K562 (cell line): ENCODE measurements at regions not wholly inside any gene's neighbourhood (a gene's known extent, or its start where the extent isn't known, plus 50 kb on each side); places are given as distances from the start of the nearest gene placed in this dataset.

Source experiments
- ATAC-seq: fragments of 200-7000 bp; cut with Tn5 transposase; 3 replicates; pipeline ENCODE4 v1.9.1; 2020; ENCODE audit warnings: moderate library complexity
- BruUV-seq: library from RNA; stranded (reverse); fragments of 400-500 nt; replicated peaks from 2 replicates; lab custom pipeline; 2021; lab: Mats Ljungman, UMichigan
- CTCF ChIA-PET: fragments of 300-600 bp; formaldehyde crosslinking; extraction: SDS; loops from one replicate; lab custom pipeline; 2021; ENCODE audit warnings: low intra/inter-chr PET ratio; lab: Yijun Ruan, JAX
- POLR2A ChIA-PET: fragments of 300-600, 350-650 bp; sonication (Branson Sonifier 250); formaldehyde crosslinking; extraction: SDS; loops from one replicate; lab custom pipeline; 2021; ENCODE audit warnings: antibody characterized with exemption, inconsistent platforms; lab: Yijun Ruan, JAX
- DNase-seq, 4 experiments: peaks; one replicate each; pipeline versions ENCODE4 v3.0.0 to v3.0.0-alpha.2; 2011 to 2018; ENCODE audit warnings: low spot score in 3 of 4, mixed read lengths in 3 of 4; ENCODE audit errors: extremely low read depth in 1 of 4
- FAIRE-seq: peaks from 2 replicates; lab custom pipeline; 2011; peaks lifted over from hg19 to GRCh38; lab: Jason Lieb, UNC
- H2AFZ ChIP-seq: 2 replicates; pipeline ENCODE4 v1.6.0; 2011; ENCODE audit warnings: low read depth, low read length, control low read depth, inconsistent platforms
- H3K27ac ChIP-seq: fragments of 200-600 bp; 3 replicates; pipeline ENCODE4 v1.8.0; 2011; ENCODE audit warnings: low read depth, mild to moderate bottlenecking, control low read depth, inconsistent platforms, low read length, moderate library complexity, mixed read lengths; ENCODE audit errors: extremely low read depth
- H3K27me3 ChIP-seq, 2 experiments: fragments of 300-600 bp in 1 of 2; 2 replicates in 1 of 2; 3 replicates in 1 of 2; pipeline versions ENCODE4 v1.6.0 to v1.8.0; 2011; ENCODE audit warnings: inconsistent platforms in 2 of 2, low read length in 2 of 2, mild to moderate bottlenecking in 1 of 2, mixed read lengths in 1 of 2, moderate library complexity in 1 of 2; ENCODE audit not compliant: control insufficient read depth in 2 of 2, insufficient read depth in 2 of 2
- H3K36me3 ChIP-seq: fragments of 300-600 bp; 3 replicates; pipeline ENCODE4 v1.8.0; 2011; ENCODE audit warnings: mild to moderate bottlenecking, low read length, inconsistent platforms; ENCODE audit not compliant: control insufficient read depth, insufficient read depth
- H3K4me1 ChIP-seq, 2 experiments: fragments of 200-600 bp in 1 of 2; replicated peaks in 1 of 2; 2 replicates in 1 of 2; 3 replicates in 1 of 2; pipeline versions ENCODE4 v1.5.1 to v1.8.0; 2011; ENCODE audit warnings: inconsistent platforms in 2 of 2, low read length in 2 of 2, mild to moderate bottlenecking in 1 of 2, mixed read lengths in 1 of 2, moderate library complexity in 1 of 2; ENCODE audit not compliant: control insufficient read depth in 2 of 2, insufficient read depth in 2 of 2
- H3K4me2 ChIP-seq: 2 replicates; pipeline ENCODE4 v1.6.1; 2011; ENCODE audit warnings: low read length, control low read depth, inconsistent platforms, mixed read lengths; ENCODE audit not compliant: insufficient read depth
- H3K4me3 ChIP-seq: fragments of 200-600 bp; sonication (generic), shearing (Covaris generic); 2 replicates; pipeline ENCODE4 v1.5.1; 2016; ENCODE audit warnings: control low read depth, inconsistent platforms
- H3K79me2 ChIP-seq: fragments of 200-600 bp; 3 replicates; pipeline ENCODE4 v1.8.0; 2011; ENCODE audit warnings: low read length, inconsistent platforms; ENCODE audit not compliant: control insufficient read depth, insufficient read depth
- H3K9ac ChIP-seq, 2 experiments: 2 replicates each; pipeline versions ENCODE4 v1.6.0 to v1.6.1; 2011; ENCODE audit warnings: low read depth in 2 of 2, low read length in 2 of 2, control low read depth in 1 of 2, inconsistent platforms in 1 of 2, mild to moderate bottlenecking in 1 of 2, mixed read lengths in 1 of 2; ENCODE audit not compliant: insufficient read depth in 1 of 2
- H3K9me1 ChIP-seq: one replicate; pipeline ENCODE4 v1.6.0; 2011; ENCODE audit warnings: inconsistent platforms, mild to moderate bottlenecking, low read length, moderate library complexity; ENCODE audit not compliant: control insufficient read depth, insufficient read depth
- H3K9me3 ChIP-seq: replicated peaks from 2 replicates; pipeline ENCODE4 v1.5.1; 2011; ENCODE audit warnings: low read depth, low read length, inconsistent platforms; ENCODE audit not compliant: control insufficient read depth, insufficient read depth
- H4K20me1 ChIP-seq: replicated peaks from 2 replicates; pipeline ENCODE4 v1.6.1; 2011; ENCODE audit warnings: low read length, inconsistent platforms, mixed read lengths; ENCODE audit not compliant: control insufficient read depth, insufficient read depth
- ARHGAP35 ChIP-seq: fragments of 450-650 bp; IDR thresholded peaks from 2 replicates; pipeline ENCODE4 v1.6.1; 2018; ENCODE audit not compliant: partially characterized antibody
- BDP1 ChIP-seq: IDR thresholded peaks from 3 replicates; pipeline ENCODE4 v1.6.1; 2011; ENCODE audit not compliant: insufficient read length, insufficient read depth
- CSDE1 ChIP-seq, 2 experiments: fragments of 450-650 bp; IDR thresholded peaks; 2 replicates each; pipeline ENCODE4 v1.6.1; 2016; ENCODE audit warnings: mild to moderate bottlenecking in 1 of 2
- KAT8 ChIP-seq: fragments of 450-650 bp; IDR thresholded peaks from 2 replicates; pipeline ENCODE4 v1.6.1; 2016; ENCODE audit warnings: low read depth, mild to moderate bottlenecking
- MBD2 ChIP-seq: sonication (generic); IDR thresholded peaks from 2 replicates; pipeline ENCODE4 v1.6.1; 2016; ENCODE audit warnings: low read depth, borderline replicate concordance
- NR2C2 ChIP-seq, 2 experiments: fragments of 200-800 bp in 1 of 2; sonication (Bioruptor generic) in 1 of 2; sonication (generic) in 1 of 2; formaldehyde crosslinking in 1 of 2; IDR thresholded peaks; 2 replicates each; pipeline versions ENCODE4 v1.6.1 to v1.8.0; 2016 to 2022; ENCODE audit warnings: mild to moderate bottlenecking in 1 of 2, missing compliant biosample characterization in 1 of 2, missing genetic modification characterization in 1 of 2, missing genetic modification reagents in 1 of 2
- NRF1 ChIP-seq, 2 experiments: fragments of 450-650 bp; IDR thresholded peaks in 1 of 2; conservative IDR thresholded peaks in 1 of 2; 2 replicates each; pipeline ENCODE4 v1.6.1; 2014; ENCODE audit warnings: mild to moderate bottlenecking in 2 of 2
- PHB ChIP-seq: fragments of 250-450 bp; sonication (Bioruptor Pico); IDR thresholded peaks from 2 replicates; pipeline ENCODE4 v1.5.0; 2021
- SIRT6 ChIP-seq: IDR thresholded peaks from one replicate; pipeline ENCODE4 v1.6.1; 2012; ENCODE audit warnings: low read depth, mild to moderate bottlenecking, control low read depth, inconsistent platforms, low read length, moderate library complexity
- SMARCC2 ChIP-seq: fragments of 450-650 bp; IDR thresholded peaks from 2 replicates; pipeline ENCODE4 v1.6.1; 2017; ENCODE audit warnings: antibody characterized with exemption, moderate library complexity, mild to moderate bottlenecking, low read depth
- SMC3 ChIP-seq: conservative IDR thresholded peaks from 2 replicates; pipeline ENCODE4 v1.6.1; 2011; ENCODE audit warnings: low read depth, low read length, improper control_type of control experiment; ENCODE audit not compliant: insufficient read depth
- TFAM ChIP-seq: fragments of 250-450 bp; sonication (Bioruptor Pico); conservative IDR thresholded peaks from 2 replicates; pipeline ENCODE4 v1.5.0; 2021; ENCODE audit warnings: mild to moderate bottlenecking, moderate library complexity
- ZNF76 ChIP-seq: fragments of 250-450 bp; sonication (Bioruptor Pico); IDR thresholded peaks from 2 replicates; pipeline ENCODE4 v1.4.0; 2020; ENCODE audit warnings: mild to moderate bottlenecking, moderate library complexity, borderline replicate concordance
- ZNF764 ChIP-seq: fragments of 250-450 bp; sonication (Bioruptor Pico); IDR thresholded peaks from 2 replicates; pipeline ENCODE4 v1.4.0; 2020; ENCODE audit warnings: low read depth, mild to moderate bottlenecking, moderate library complexity
- WGBS: fragments of 100-300 bp; shearing (Covaris generic); methylation state at CpG from one replicate; pipeline ENCODE4 v1.1.6; 2016; ENCODE audit warnings: low coverage, mixed read lengths; ENCODE audit not compliant: insufficient coverage; ENCODE audit errors: missing lambda C conversion rate; 5-methylcytosine and 5-hydroxymethylcytosine counted together
- in situ Hi-C: fragments of 300-500 bp; cut with MboI; formaldehyde crosslinking; loops from 4 replicates; pipeline ENCODE4 v1.15.0; 2018; ENCODE audit warnings: inconsistent platforms, mixed read lengths
- intact Hi-C: fragments of 100-400 bp; cut with micrococcal nuclease; formaldehyde crosslinking; loops from 2 replicates; pipeline ENCODE4 v1.14.2; 2022

GRCh38 chr5:152824316-152824715, 419.2 kb upstream of the NMUR2 start:
- ChIA-PET CTCF (no interaction called here), POLR2A (no interaction called here)
- Histone ChIP-seq H3K79me2 (no peaks in the 10 kb centered on the region), H2AFZ (no peak overlapping the region), H3K9ac (no peak overlapping the region), H3K4me1 (no peaks in the 10 kb centered on the region), H3K27me3 (no peaks in the 10 kb centered on the region), H3K9me1 (no peaks in the 10 kb centered on the region), H3K4me2 (no peak overlapping the region), H3K27ac (no peak overlapping the region), H3K36me3 (no peaks in the 10 kb centered on the region), H3K9me3 (no peaks in the 10 kb centered on the region), H3K4me3 (no peak overlapping the region), H4K20me1 (no peaks in the 10 kb centered on the region)
- no TSS peak for BruUV-seq
- DNase-seq = no peak
- intact Hi-C loops = no loop called here
- FAIRE-seq = no peak
- in situ Hi-C loops = no loop called here
- 2% methylated on average over 3 of the region's 3 CpGs for WGBS
- no peak for ATAC-seq
- TF ChIP-seq MBD2 (no peak), NRF1 (conservative IDR thresholded peaks at IDR 0.05 in 1 of 2, IDR thresholded peaks at IDR 0.05 in 1 of 2) (no peak)

DNA sequence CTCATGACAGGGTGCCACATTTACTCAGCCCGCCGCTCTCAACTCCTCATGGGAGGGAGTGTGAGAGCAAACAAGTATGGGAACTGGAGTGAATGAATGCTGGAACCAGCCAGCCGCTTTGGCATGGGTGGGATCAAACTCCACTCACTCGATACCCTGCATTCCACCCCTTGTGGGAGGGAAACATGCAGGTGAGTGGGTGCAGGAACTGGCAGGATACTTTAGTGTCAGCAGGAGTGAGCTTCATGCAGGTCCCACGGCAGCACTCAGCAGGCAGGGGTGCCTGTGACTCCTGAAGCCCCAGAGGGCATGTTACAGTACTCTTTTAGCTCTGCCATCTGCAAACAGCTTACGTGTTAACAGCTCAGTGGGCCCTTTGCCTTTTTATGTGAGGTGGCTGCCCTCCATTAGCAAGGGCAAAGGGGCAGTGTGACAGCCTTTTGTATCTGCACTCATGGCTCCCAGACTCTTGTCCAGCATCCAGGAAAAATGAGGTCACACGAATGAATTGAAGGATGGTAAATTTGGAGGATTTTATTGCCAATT, 433.2 kb upstream of the NMUR2 start:
- no peaks in the 10 kb centered on the region for H3K4me1 ChIP-seq
- intact Hi-C loops = no loop called here
- no TSS peak for BruUV-seq
- H3K9me3 ChIP-seq = 0 out of 2 replicates have a peak, but pooled peaks cover 3% of the 10 kb centered on the region
- POLR2A ChIA-PET = no interaction called here
- no peaks in the 10 kb centered on the region for H3K79me2 ChIP-seq
- H3K27me3 ChIP-seq = no peaks in the 10 kb centered on the region
- H4K20me1 ChIP-seq = no peaks in the 10 kb centered on the region
- CTCF ChIA-PET = no interaction called here
- H2AFZ ChIP-seq = no peak overlapping the region
- H3K4me3 ChIP-seq = no peak overlapping the region
- WGBS = 0% methylated on average over 7 of the region's 7 CpGs
- no peak overlapping the region for H3K4me2 ChIP-seq
- H3K9ac ChIP-seq = no peak overlapping the region
- H3K36me3 ChIP-seq = no peaks in the 10 kb centered on the region
- no peaks in the 10 kb centered on the region for H3K9me1 ChIP-seq
- FAIRE-seq = no peak
- no peak for ATAC-seq
- DNase-seq = no peak
- in situ Hi-C loops = no loop called here
- no peak overlapping the region for H3K27ac ChIP-seq
- no peak for TF ChIP-seq ARHGAP35
- no peak for TF ChIP-seq BDP1
- TF ChIP-seq SIRT6 = no peak
- TF ChIP-seq CSDE1 (IDR thresholded peaks at IDR 0.05) = no peak
- no peak for TF ChIP-seq TFAM (CRISPR knock-in tag)
- no peak for TF ChIP-seq ZNF764
- TF ChIP-seq SMC3 = no peak
- TF ChIP-seq ZNF76 = no peak
- TF ChIP-seq PHB = no peak
- no peak for TF ChIP-seq SMARCC2
- TF ChIP-seq NR2C2 (CRISPR knock-in tag; IDR thresholded peaks at IDR 0.05) = no peak
- no peak for TF ChIP-seq NR2C2 (tag; IDR thresholded peaks at IDR 0.05)
- no peak for TF ChIP-seq KAT8
